Cardiac fibroblast (primary cell): ENCODE measurements at regions not wholly inside any gene's neighbourhood (a gene's known extent, or its start where the extent isn't known, plus 50 kb on each side); places are given as distances from the start of the nearest gene placed in this dataset.

ENCODE experiments used
- DNase-seq, 2 donors: peaks; one replicate each; pipeline versions ENCODE4 v3.0.0 to v3.0.0-alpha.2; 2010; ENCODE audit warnings: low read depth in 2 of 2
- H3K4me3 ChIP-seq, 2 donors: replicated peaks in 1 of 2; 1 replicate in 1 of 2; 2 replicates in 1 of 2; pipeline ENCODE4 v1.5.1; 2011; ENCODE audit warnings: low read depth in 2 of 2, low read length in 2 of 2, mild to moderate bottlenecking in 2 of 2, moderate library complexity in 1 of 2
- TF ChIP-seq, protein P1 (sequence below): IDR thresholded peaks from one replicate; pipeline ENCODE4 v1.5.1; 2011; ENCODE audit warnings: low read depth, mild to moderate bottlenecking, low read length, inconsistent platforms

DNA sequence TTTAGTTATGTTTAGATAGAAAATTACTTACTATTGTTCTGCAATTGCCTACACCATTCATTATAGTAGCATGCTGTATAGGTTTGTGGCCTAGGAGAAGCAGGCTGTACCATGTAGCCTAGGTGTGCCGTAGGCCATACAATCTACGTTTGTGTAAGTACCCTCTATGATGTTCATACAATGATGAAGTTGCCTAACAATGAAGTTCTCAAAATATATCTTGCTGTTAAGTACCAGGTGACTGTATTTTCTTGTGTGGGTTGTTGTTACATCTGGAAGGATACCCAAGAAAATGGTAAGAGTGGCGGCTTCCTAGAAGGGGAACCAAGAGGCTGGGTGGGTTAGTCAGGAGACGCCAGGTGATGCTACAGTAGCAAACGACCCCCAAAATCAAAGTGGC is 88.3 kb upstream of the FOXF1 start:
- no peak for DNase-seq
- TF ChIP-seq, protein P1, sequence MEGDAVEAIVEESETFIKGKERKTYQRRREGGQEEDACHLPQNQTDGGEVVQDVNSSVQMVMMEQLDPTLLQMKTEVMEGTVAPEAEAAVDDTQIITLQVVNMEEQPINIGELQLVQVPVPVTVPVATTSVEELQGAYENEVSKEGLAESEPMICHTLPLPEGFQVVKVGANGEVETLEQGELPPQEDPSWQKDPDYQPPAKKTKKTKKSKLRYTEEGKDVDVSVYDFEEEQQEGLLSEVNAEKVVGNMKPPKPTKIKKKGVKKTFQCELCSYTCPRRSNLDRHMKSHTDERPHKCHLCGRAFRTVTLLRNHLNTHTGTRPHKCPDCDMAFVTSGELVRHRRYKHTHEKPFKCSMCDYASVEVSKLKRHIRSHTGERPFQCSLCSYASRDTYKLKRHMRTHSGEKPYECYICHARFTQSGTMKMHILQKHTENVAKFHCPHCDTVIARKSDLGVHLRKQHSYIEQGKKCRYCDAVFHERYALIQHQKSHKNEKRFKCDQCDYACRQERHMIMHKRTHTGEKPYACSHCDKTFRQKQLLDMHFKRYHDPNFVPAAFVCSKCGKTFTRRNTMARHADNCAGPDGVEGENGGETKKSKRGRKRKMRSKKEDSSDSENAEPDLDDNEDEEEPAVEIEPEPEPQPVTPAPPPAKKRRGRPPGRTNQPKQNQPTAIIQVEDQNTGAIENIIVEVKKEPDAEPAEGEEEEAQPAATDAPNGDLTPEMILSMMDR = no peak

DNA sequence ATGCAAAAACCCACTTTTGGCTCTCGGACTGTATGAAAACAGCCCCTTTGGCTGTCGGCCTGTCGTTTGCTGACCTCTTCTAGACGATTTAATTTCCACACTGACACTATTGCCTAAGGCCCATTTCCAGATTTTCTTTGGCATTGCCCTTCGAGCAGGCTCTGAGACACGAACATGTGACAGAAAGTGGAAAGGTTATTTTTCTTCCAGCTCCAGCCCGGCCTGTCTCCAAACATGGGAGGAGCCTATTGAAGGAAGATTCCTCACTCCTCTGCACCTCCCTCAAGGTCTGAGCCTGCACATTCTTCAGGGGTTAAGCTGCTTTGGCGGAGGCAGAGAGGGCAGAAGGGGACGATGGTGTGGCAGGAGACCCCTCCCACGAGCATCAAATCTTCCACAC is 85.9 kb upstream of the FOXF1 start:
- TF ChIP-seq, protein P1 = no peak
- H3K4me3 ChIP-seq = no peak overlapping the region
- DNase-seq = no peak

More for the DNA sequence above, 88.3 kb upstream of the FOXF1 start:
- no peak overlapping the region for H3K4me3 ChIP-seq

DNA sequence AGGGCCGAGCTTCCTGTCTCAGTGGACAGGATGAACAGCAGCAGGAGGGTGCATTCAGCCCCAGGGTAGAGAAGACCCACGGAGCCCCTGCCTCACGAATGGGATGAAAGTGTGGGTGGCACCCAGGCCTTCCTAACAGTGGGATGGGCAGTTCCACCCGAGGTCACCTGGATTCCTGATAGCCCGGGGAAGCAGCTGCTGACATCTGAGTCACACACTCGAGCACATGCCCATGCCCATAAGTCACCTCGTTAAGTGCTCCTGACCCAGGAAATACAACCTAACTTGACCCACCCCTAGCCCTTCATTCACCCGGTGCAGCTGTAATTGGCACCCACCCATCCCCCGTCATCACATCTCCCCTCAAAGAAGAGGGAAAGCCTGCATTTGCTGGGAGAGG is 85.3 kb upstream of the FOXF1 start:
- no peak for DNase-seq
- TF ChIP-seq, protein P1 = no peak
- no peak overlapping the region for H3K4me3 ChIP-seq

DNA sequence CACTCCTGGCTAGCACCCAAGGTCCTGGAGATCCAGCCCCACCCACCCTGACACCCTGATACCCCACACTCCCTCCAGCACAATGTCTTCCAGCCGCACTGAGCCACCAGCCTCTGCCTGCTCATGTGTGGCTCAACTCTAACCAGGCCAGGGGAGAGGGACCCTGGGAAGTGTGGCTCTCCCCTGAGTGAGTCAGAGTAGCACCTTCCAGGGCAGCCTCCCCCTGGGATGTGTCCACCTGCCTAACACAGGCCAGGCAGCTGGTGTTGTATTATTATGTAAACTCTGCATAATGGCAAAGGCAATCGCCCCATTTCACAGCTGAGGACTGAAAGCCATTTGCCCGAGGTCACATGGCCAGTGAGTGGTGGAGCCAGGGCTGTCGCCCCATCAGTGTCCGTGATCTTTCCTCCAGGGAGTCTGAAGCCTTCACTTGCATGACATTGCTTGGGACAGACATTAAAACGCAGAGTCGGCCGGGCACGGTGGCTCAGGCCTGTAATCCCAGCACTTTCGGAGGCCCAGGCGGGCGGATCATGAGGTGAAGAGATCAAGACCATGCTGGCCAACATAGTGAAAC is 84.2 kb upstream of the FOXF1 start:
- no peak overlapping the region for H3K4me3 ChIP-seq
- TF ChIP-seq, protein P1 = no peak
- DNase-seq = no peak

DNA sequence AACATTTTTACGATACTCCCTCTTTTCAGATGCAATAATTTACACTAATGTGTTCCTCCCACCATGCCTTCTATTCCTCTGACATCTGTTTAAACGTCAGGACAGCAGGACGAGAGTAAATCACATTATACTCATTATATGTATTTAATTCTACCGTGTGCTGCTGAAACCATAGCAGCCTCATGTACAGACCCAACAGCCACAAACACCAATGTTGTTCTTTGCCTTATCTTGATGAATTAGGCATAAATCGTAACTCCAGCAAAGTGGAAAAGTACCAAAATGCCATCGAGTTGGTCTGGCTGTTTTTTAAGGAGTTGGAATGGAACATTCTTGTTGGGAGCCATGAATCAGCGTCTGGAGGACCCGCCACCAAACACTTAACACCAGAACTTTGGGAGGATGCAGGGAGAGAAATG is 82.9 kb upstream of the FOXF1 start:
- no peak for DNase-seq
- TF ChIP-seq, protein P1 = no peak
- no peak overlapping the region for H3K4me3 ChIP-seq

DNA sequence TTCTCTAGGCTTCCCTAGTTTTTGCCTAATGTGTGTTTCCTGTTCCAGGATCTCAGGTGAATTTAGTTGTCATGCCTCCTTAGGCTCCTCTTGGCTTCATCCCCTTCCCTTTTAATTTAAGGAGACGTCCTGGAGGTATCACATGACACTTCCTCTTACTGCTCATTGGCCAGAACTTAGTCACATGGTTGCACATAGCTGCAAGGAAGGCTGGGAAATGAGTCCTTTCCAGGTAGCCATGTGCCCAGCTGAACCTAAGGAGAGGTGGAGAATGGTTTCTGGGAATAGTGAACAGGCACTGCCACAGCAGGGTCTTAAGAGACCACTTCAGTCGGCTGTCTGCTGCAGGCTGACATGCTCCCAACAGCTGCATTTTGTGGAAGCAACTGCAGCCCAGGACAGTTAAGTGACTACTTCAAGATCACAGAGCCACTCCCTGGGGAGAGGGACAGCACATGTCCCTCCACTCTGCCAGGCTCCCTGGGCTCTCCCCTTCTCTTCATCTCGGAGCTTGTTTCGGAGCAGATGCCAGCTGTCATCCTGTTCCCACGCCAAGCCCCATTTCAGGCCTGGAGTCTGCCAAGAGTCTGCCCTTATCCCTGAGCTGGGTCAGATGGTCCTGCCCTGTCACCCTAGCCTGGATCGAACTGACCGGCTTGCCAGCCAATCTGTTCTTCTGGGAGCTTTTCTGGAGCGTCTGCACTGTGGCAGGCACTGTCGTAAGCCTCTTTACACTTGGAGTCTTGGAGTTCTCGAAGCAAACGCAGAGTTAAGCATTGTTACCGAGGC is 81.4 kb upstream of the FOXF1 start:
- no peak for DNase-seq
- TF ChIP-seq, protein P1 = no peak
- H3K4me3 ChIP-seq = no peak overlapping the region

DNA sequence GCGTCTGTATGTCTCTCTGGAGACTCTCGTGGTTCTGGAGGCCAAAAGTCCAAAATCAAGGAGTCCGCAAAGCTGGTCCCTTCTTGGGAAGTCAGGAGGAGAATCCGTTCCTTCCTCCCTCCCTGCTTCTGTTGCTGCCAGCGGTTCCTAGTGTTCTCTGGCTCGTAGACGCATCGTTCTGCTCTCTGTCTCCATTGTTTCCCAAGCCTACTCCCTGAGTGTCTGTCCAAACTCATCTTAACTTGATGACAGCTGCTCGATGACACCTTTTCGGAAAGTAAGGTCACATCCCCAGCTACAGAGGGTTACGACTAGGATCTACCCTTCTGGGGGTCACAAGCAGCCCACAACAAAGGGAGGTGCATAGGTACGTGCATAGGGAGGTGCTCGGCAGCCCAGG is 80.7 kb upstream of the FOXF1 start:
- DNase-seq = no peak
- no peak overlapping the region for H3K4me3 ChIP-seq
- TF ChIP-seq, protein P1 = no peak
